WTC11 (cell line): ENCODE measurements at regions not wholly inside any gene's neighbourhood (a gene's known extent, or its start where the extent isn't known, plus 50 kb on each side); places are given as distances from the start of the nearest gene placed in this dataset.

Experiments
- ATAC-seq: fragments of 200-7000 bp; cut with Tn5 transposase; 2 replicates; pipeline ENCODE4 v1.10.0; 2021; ENCODE audit warnings: mild to moderate bottlenecking, moderate library complexity
- CTCF ChIA-PET: fragments of 300-600 bp; sonication (Branson Sonifier 250); formaldehyde crosslinking; loops from one replicate; lab custom pipeline; 2021; ENCODE audit warnings: antibody characterized with exemption; lab: Charles Lee
- POLR2A ChIA-PET: fragments of 350-600 bp; sonication (Branson Sonifier 250); formaldehyde crosslinking; loops from one replicate; lab custom pipeline; 2021; ENCODE audit warnings: antibody characterized with exemption; lab: Charles Lee
- DNase-seq: peaks from one replicate; pipeline ENCODE4 v3.0.0; 2021; ENCODE audit warnings: low spot score
- H3K27ac Mint-ChIP-seq: 2 replicates; pipeline ENCODE4 v1.8.0; 2021; ENCODE audit warnings: mixed read lengths
- H3K27me3 Mint-ChIP-seq: 2 replicates; pipeline ENCODE4 v1.8.0; 2021; ENCODE audit warnings: low read depth, mild to moderate bottlenecking, moderate library complexity, mixed read lengths
- H3K36me3 Mint-ChIP-seq: 2 replicates; pipeline ENCODE4 v1.8.0; 2021; ENCODE audit warnings: mixed read lengths
- H3K4me1 Mint-ChIP-seq: 2 replicates; pipeline ENCODE4 v1.8.0; 2022; ENCODE audit warnings: mixed read lengths
- H3K4me3 Mint-ChIP-seq: 2 replicates; pipeline ENCODE4 v1.8.0; 2021; ENCODE audit warnings: mild to moderate bottlenecking, moderate library complexity, mixed read lengths
- H3K9me3 Mint-ChIP-seq: 2 replicates; pipeline ENCODE4 v1.8.0; 2021; ENCODE audit warnings: mixed read lengths
- CBFB ChIP-seq: sonication (generic); formaldehyde crosslinking; IDR thresholded peaks from 2 replicates; pipeline ENCODE4 v1.8.1; 2022; ENCODE audit warnings: mild to moderate bottlenecking, low read depth, missing genetic modification reagents
- IRF2 ChIP-seq: sonication (generic); formaldehyde crosslinking; IDR thresholded peaks from 2 replicates; pipeline ENCODE4 v1.8.0; 2022; ENCODE audit warnings: low read depth, missing genetic modification reagents, borderline replicate concordance
- NFATC4 ChIP-seq: fragments of 250-450 bp; sonication (Bioruptor Pico); IDR thresholded peaks from 2 replicates; pipeline ENCODE4 v1.9.0; 2021; ENCODE audit warnings: mild to moderate bottlenecking
- OVOL2 ChIP-seq: fragments of 250-450 bp; sonication (Bioruptor Pico); IDR thresholded peaks from 2 replicates; pipeline ENCODE4 v1.9.0; 2021; ENCODE audit warnings: mild to moderate bottlenecking, borderline replicate concordance
- PRRX2 ChIP-seq: fragments of 250-450 bp; sonication (Bioruptor Pico); IDR thresholded peaks from 2 replicates; pipeline ENCODE4 v1.8.0; 2021; ENCODE audit warnings: mild to moderate bottlenecking
- USF2 ChIP-seq: sonication (generic); formaldehyde crosslinking; IDR thresholded peaks from 2 replicates; pipeline ENCODE4 v1.8.1; 2023; ENCODE audit warnings: mild to moderate bottlenecking, missing genetic modification reagents, moderate library complexity
- ZNF121 ChIP-seq: sonication (generic); formaldehyde crosslinking; IDR thresholded peaks from 2 replicates; pipeline ENCODE4 v1.8.0; 2023; ENCODE audit warnings: missing genetic modification reagents
- TF ChIP-seq, protein P1 (sequence below): sonication (generic); formaldehyde crosslinking; IDR thresholded peaks from 2 replicates; pipeline ENCODE4 v1.8.0; 2023; ENCODE audit warnings: missing genetic modification reagents, mild to moderate bottlenecking, borderline replicate concordance
- TF ChIP-seq, protein P2 (sequence below): sonication (generic); formaldehyde crosslinking; IDR thresholded peaks from 2 replicates; pipeline ENCODE4 v1.8.0; 2022; ENCODE audit warnings: mild to moderate bottlenecking, missing genetic modification reagents
- TF ChIP-seq, protein P3 (sequence below): fragments of 250-450 bp; sonication (Bioruptor Pico); IDR thresholded peaks from 2 replicates; pipeline ENCODE4 v1.8.0; 2021; ENCODE audit warnings: mild to moderate bottlenecking
- TF ChIP-seq, protein P4 (sequence below): sonication (generic); formaldehyde crosslinking; IDR thresholded peaks from 2 replicates; pipeline ENCODE4 v1.8.1; 2022; ENCODE audit warnings: low read depth, missing genetic modification reagents, borderline replicate concordance
- TF ChIP-seq, protein P5 (sequence below): sonication (generic); formaldehyde crosslinking; conservative IDR thresholded peaks from 2 replicates; pipeline ENCODE4 v1.8.1; 2022; ENCODE audit warnings: mild to moderate bottlenecking, missing genetic modification reagents
- TF ChIP-seq, protein P6 (sequence below): fragments of 250-450 bp; sonication (Bioruptor Pico); IDR thresholded peaks from 2 replicates; pipeline ENCODE4 v1.9.0; 2021; ENCODE audit warnings: mild to moderate bottlenecking
- TF ChIP-seq, protein P7 (sequence below): sonication (generic); formaldehyde crosslinking; IDR thresholded peaks from 2 replicates; pipeline ENCODE4 v1.8.1; 2022; ENCODE audit warnings: mild to moderate bottlenecking, moderate library complexity, missing genetic modification reagents
- TF ChIP-seq, protein P8 (sequence below): sonication (generic); formaldehyde crosslinking; IDR thresholded peaks from 2 replicates; pipeline ENCODE4 v1.8.1; 2023; ENCODE audit warnings: mild to moderate bottlenecking, missing genetic modification reagents

DNA sequence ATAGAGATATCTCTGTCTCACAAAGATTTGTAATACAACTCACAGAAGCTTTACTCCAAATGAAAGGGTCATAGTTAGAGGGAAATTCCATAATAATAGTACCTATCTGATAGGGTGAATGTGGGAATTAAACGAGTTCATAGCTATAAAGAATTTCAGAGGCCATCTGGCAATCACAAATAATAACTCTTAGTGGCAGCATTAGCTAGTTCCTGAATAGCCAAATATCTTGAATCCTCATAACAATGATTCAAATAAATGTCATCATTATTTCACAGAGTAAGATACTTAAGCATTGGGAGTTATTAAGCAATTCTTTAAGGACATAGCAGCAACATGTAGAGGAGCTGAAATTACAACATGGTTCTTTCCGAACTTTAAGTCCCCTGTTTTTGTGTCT is 1265.0 kb upstream of the PIK3C3 start (continued):
- TF ChIP-seq, protein P1, sequence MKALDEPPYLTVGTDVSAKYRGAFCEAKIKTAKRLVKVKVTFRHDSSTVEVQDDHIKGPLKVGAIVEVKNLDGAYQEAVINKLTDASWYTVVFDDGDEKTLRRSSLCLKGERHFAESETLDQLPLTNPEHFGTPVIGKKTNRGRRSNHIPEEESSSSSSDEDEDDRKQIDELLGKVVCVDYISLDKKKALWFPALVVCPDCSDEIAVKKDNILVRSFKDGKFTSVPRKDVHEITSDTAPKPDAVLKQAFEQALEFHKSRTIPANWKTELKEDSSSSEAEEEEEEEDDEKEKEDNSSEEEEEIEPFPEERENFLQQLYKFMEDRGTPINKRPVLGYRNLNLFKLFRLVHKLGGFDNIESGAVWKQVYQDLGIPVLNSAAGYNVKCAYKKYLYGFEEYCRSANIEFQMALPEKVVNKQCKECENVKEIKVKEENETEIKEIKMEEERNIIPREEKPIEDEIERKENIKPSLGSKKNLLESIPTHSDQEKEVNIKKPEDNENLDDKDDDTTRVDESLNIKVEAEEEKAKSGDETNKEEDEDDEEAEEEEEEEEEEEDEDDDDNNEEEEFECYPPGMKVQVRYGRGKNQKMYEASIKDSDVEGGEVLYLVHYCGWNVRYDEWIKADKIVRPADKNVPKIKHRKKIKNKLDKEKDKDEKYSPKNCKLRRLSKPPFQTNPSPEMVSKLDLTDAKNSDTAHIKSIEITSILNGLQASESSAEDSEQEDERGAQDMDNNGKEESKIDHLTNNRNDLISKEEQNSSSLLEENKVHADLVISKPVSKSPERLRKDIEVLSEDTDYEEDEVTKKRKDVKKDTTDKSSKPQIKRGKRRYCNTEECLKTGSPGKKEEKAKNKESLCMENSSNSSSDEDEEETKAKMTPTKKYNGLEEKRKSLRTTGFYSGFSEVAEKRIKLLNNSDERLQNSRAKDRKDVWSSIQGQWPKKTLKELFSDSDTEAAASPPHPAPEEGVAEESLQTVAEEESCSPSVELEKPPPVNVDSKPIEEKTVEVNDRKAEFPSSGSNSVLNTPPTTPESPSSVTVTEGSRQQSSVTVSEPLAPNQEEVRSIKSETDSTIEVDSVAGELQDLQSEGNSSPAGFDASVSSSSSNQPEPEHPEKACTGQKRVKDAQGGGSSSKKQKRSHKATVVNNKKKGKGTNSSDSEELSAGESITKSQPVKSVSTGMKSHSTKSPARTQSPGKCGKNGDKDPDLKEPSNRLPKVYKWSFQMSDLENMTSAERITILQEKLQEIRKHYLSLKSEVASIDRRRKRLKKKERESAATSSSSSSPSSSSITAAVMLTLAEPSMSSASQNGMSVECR (CRISPR knock-in tag), result no peak
- TF ChIP-seq USF2 (CRISPR knock-in tag) (no peak), PRRX2 (CRISPR knock-in tag) (no peak)
- TF ChIP-seq, protein P2, sequence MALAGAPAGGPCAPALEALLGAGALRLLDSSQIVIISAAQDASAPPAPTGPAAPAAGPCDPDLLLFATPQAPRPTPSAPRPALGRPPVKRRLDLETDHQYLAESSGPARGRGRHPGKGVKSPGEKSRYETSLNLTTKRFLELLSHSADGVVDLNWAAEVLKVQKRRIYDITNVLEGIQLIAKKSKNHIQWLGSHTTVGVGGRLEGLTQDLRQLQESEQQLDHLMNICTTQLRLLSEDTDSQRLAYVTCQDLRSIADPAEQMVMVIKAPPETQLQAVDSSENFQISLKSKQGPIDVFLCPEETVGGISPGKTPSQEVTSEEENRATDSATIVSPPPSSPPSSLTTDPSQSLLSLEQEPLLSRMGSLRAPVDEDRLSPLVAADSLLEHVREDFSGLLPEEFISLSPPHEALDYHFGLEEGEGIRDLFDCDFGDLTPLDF, result no peak
- TF ChIP-seq, protein P3, sequence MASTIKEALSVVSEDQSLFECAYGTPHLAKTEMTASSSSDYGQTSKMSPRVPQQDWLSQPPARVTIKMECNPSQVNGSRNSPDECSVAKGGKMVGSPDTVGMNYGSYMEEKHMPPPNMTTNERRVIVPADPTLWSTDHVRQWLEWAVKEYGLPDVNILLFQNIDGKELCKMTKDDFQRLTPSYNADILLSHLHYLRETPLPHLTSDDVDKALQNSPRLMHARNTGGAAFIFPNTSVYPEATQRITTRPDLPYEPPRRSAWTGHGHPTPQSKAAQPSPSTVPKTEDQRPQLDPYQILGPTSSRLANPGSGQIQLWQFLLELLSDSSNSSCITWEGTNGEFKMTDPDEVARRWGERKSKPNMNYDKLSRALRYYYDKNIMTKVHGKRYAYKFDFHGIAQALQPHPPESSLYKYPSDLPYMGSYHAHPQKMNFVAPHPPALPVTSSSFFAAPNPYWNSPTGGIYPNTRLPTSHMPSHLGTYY (CRISPR knock-in tag), result no peak
- TF ChIP-seq, protein P4, sequence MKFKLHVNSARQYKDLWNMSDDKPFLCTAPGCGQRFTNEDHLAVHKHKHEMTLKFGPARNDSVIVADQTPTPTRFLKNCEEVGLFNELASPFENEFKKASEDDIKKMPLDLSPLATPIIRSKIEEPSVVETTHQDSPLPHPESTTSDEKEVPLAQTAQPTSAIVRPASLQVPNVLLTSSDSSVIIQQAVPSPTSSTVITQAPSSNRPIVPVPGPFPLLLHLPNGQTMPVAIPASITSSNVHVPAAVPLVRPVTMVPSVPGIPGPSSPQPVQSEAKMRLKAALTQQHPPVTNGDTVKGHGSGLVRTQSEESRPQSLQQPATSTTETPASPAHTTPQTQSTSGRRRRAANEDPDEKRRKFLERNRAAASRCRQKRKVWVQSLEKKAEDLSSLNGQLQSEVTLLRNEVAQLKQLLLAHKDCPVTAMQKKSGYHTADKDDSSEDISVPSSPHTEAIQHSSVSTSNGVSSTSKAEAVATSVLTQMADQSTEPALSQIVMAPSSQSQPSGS (CRISPR knock-in tag), result no peak

DNA sequence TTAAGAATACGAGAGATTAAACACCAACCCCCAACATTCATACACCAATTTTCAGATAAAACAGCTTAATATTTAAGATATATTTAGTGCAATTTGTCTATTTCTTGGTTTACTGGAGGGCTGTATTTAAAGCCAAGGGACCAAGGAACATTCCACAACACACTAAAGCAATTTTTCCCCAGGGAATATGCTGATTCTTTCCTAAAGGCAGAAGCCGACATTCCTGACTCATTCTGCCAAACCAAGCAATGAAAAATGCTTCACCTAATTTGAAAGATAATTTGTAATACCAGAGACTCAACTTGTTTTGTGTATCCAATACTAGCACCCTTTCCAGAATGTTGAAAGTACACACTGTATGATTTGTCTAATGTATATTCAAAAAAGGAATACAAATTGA is 1267.6 kb upstream of the PIK3C3 start:
- Mint-ChIP-seq H3K4me3 (no peak overlapping the region), H3K27me3 (no peaks in the 10 kb centered on the region), H3K9me3 (peaks cover 3% of the 10 kb centered on the region; the same call in 1 of the 2 replicates), H3K27ac (no peak overlapping the region), H3K4me1 (no peaks in the 10 kb centered on the region), H3K36me3 (no peaks in the 10 kb centered on the region)
- POLR2A ChIA-PET, result no interaction called here
- CTCF ChIA-PET, result no interaction called here
- DNase-seq (no peak), ATAC-seq (peak; percentile 32; the same call in 1 of the 2 replicates)
- TF ChIP-seq, protein P5, sequence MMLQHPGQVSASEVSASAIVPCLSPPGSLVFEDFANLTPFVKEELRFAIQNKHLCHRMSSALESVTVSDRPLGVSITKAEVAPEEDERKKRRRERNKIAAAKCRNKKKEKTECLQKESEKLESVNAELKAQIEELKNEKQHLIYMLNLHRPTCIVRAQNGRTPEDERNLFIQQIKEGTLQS (CRISPR knock-in tag), result no peak
- TF ChIP-seq OVOL2 (CRISPR knock-in tag) (no peak), IRF2 (CRISPR knock-in tag) (no peak), CBFB (CRISPR knock-in tag) (no peak), ZNF121 (CRISPR knock-in tag) (no peak), NFATC4 (CRISPR knock-in tag) (no peak)
- TF ChIP-seq, protein P4 (CRISPR knock-in tag), result no peak
- TF ChIP-seq, protein P6, sequence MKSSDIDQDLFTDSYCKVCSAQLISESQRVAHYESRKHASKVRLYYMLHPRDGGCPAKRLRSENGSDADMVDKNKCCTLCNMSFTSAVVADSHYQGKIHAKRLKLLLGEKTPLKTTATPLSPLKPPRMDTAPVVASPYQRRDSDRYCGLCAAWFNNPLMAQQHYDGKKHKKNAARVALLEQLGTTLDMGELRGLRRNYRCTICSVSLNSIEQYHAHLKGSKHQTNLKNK (CRISPR knock-in tag), result no peak
- TF ChIP-seq, protein P2, result no peak
- TF ChIP-seq, protein P7, sequence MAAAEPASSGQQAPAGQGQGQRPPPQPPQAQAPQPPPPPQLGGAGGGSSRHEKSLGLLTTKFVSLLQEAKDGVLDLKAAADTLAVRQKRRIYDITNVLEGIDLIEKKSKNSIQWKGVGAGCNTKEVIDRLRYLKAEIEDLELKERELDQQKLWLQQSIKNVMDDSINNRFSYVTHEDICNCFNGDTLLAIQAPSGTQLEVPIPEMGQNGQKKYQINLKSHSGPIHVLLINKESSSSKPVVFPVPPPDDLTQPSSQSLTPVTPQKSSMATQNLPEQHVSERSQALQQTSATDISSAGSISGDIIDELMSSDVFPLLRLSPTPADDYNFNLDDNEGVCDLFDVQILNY (CRISPR knock-in tag), result no peak
- TF ChIP-seq, protein P8, sequence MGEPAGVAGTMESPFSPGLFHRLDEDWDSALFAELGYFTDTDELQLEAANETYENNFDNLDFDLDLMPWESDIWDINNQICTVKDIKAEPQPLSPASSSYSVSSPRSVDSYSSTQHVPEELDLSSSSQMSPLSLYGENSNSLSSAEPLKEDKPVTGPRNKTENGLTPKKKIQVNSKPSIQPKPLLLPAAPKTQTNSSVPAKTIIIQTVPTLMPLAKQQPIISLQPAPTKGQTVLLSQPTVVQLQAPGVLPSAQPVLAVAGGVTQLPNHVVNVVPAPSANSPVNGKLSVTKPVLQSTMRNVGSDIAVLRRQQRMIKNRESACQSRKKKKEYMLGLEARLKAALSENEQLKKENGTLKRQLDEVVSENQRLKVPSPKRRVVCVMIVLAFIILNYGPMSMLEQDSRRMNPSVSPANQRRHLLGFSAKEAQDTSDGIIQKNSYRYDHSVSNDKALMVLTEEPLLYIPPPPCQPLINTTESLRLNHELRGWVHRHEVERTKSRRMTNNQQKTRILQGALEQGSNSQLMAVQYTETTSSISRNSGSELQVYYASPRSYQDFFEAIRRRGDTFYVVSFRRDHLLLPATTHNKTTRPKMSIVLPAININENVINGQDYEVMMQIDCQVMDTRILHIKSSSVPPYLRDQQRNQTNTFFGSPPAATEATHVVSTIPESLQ (CRISPR knock-in tag), result no peak
